Panc1 (cell line): ENCODE measurements at regions not wholly inside any gene's neighbourhood (a gene's known extent, or its start where the extent isn't known, plus 50 kb on each side); places are given as distances from the start of the nearest gene placed in this dataset.

Source experiments
- CTCF ChIP-seq: fragments of 450-650 bp; IDR thresholded peaks from 2 replicates; pipeline ENCODE4 v1.5.1; 2017; ENCODE audit warnings: mild to moderate bottlenecking
- POLR2AphosphoS5 ChIP-seq: IDR thresholded peaks from 2 replicates; pipeline ENCODE4 v1.6.1; 2012; ENCODE audit warnings: mild to moderate bottlenecking, low read depth, low read length, moderate library complexity
- REST ChIP-seq, 2 experiments: IDR thresholded peaks; 2 replicates each; pipeline ENCODE4 v1.6.1; 2011 to 2012; ENCODE audit warnings: low read depth in 2 of 2, control low read depth in 1 of 2, low read length in 1 of 2, mild to moderate bottlenecking in 1 of 2, moderate library complexity in 1 of 2; ENCODE audit not compliant: insufficient read depth in 1 of 2
- SIN3A ChIP-seq: IDR thresholded peaks from 2 replicates; pipeline ENCODE4 v1.6.1; 2012; ENCODE audit warnings: low read depth, mild to moderate bottlenecking, low read length, moderate library complexity, borderline replicate concordance; ENCODE audit not compliant: insufficient read depth

GRCh38 chr14:44613061-44613712 is 106.1 kb upstream of the FSCB start:
- TF ChIP-seq CTCF (no peak), REST (IDR thresholded peaks at IDR 0.05; ENCODE audit: insufficient read depth in 1 of 2, low read depth in 2 of 2, low read length in 1 of 2) (no peak), POLR2AphosphoS5 (no peak), SIN3A (no peak)
